GM08714 (cell line): ENCODE measurements at regions not wholly inside any gene's neighbourhood (a gene's known extent, or its start where the extent isn't known, plus 50 kb on each side); places are given as distances from the start of the nearest gene placed in this dataset.

Experiments
- H3K4me3 ChIP-seq: fragments of 200-500 bp; sonication (Bioruptor generic); 2 replicates; pipeline ENCODE4 v1.5.1; 2014; ENCODE audit warnings: mild to moderate bottlenecking, low read length, inconsistent platforms
- ZNF274 ChIP-seq: IDR thresholded peaks from 2 replicates; pipeline ENCODE4 v1.6.1; 2012; ENCODE audit warnings: mild to moderate bottlenecking, low read depth, low read length

DNA sequence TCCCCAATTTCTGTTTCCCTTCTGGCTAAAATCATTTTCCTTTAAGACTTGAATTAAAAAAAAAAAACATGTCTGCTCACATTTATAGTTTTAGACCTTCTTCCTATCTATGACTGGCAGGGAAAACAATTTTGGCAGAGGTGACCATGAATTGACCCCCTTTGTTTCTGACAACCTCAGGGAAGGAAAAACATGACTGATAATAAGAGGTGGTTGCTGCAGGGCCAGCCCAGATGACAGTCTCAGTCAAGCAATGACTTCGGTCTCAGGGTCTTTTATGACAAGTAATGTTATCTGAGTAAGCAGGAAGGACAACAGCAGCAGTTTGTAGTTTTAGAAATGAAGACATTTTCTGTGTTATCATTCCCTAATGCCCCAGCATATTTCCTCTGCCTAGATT is 430.9 kb downstream of the LRIG3 start:
- no peak for TF ChIP-seq ZNF274
- no peak overlapping the region for H3K4me3 ChIP-seq

GRCh38 chr12:58491306-58491705 is 429.0 kb downstream of the LRIG3 start:
- H3K4me3 ChIP-seq: no peak overlapping the region
- TF ChIP-seq ZNF274: no peak

DNA sequence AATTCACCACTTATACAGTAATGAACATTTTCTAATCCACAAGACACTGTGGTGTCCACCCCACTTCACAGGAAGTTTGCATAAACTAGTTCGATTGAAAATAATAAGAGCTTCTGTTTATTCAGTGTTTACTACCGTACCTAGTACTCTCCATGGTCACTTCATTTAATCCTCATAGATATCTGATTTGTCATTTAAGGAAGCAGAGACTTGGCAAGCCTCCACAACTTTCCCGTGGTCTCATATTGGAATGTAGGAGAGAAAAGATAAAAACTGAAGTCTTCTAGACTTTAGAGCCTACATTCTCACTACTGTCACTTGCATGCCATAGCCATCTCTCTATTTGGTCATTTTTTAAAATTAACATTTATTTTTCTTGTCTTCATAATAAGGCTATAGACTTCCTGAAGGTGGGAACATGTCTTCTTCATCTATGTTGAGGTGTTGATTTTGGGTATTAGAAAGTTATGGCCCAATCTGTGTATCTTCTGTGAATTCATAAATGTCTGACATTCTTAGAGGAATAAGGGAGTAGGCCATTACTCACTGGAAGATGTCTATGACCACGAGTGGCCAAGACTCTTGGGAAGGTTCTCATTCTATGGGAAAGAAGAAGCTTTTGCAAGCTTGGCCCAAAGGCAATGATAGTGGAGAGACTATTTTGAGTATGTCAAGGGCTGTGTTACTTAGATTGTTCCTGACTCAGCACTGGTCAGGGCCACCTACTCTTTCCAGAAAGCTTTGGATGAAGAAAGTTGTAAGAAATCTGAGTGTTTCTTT is 423.7 kb downstream of the LRIG3 start:
- H3K4me3 ChIP-seq: no peak overlapping the region
- TF ChIP-seq ZNF274: no peak

- no peak for TF ChIP-seq ZNF274
- H3K4me3 ChIP-seq: no peak overlapping the region
Observed at GRCh38 chr12:58500399-58500798, 419.9 kb downstream of the LRIG3 start.

GRCh38 chr12:58502226-58502625 is 418.1 kb downstream of the LRIG3 start:
- no peak overlapping the region for H3K4me3 ChIP-seq
- no peak for TF ChIP-seq ZNF274

DNA sequence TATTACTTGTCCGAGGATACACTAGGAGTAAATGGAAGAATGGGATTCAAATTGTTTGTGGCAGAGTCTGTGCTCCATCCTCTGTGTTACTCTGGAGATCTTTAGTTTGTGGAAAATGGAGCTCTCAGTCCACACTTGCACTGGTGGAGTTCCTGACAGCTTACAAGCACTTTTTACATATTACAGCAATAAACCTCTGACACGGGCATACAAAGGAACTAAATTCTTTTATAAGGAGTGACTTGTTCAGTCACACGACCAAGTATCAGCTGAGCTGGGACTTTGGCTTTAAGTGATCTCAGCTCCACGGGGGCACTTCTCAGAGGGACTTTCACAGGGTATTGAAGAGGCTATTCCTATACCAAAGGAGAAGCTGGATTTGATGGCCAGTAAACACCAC is 417.5 kb downstream of the LRIG3 start:
- TF ChIP-seq ZNF274: no peak
- no peak overlapping the region for H3K4me3 ChIP-seq

DNA sequence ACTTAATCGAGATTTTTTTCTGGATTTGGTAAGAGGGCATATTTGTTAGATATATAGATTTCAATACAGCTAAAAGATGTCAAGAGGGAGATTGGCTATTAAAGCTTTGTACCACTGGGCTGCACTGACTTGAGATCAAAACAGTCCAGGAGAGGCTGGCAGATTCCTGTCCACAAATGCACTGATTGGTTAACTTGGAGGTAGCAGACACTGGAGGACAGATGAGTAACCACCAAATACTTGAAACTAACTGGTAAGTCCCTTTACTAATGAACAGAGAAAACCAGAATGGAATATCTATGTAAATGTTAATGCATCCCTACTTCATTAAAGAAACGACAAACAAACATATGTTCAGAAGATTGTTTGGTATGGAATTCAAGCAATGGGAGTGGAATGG is 416.6 kb downstream of the LRIG3 start:
- no peak for TF ChIP-seq ZNF274
- H3K4me3 ChIP-seq: no peak overlapping the region

DNA sequence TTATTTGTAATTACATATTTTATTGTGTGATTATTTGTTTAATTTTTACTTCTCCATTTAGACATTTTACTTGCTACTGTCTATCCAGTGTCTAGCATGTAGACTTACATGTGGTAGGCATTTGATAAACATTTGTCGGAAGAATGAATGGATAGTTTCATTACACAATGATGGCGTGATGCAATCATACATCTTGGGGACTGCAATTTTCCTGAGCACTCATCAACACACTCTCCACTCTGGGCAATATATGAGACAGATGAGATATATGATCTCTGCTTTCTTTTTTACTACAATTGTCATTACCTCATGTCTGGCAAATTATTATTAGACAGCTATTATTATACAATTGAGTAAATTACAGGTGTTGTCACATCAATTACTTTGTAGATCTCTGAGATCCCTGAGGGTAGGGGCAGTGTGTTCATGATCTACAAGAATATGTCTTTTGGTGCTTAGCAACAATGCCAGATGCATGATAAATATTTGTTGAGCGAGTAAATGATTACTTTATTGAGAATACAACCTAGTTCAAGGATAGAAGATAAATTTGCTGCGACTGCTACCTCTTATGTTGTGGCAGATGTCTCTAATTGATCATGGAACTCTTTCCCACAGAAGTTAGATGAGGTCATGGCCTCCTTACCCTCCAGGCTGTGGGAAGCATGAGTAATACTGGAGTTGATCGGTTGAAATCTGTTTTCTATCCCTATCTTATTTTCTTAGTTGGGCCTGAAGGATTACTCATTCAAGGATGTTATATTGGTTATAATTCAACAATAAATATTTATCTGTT is 416.0 kb downstream of the LRIG3 start:
- no peak for TF ChIP-seq ZNF274
- no peak overlapping the region for H3K4me3 ChIP-seq

GRCh38 chr12:58509116-58509885 is 411.0 kb downstream of the LRIG3 start:
- TF ChIP-seq ZNF274: no peak
- no peak overlapping the region for H3K4me3 ChIP-seq

GRCh38 chr12:58513301-58513834 is 406.9 kb downstream of the LRIG3 start:
- no peak for TF ChIP-seq ZNF274
- H3K4me3 ChIP-seq: no peak overlapping the region

DNA sequence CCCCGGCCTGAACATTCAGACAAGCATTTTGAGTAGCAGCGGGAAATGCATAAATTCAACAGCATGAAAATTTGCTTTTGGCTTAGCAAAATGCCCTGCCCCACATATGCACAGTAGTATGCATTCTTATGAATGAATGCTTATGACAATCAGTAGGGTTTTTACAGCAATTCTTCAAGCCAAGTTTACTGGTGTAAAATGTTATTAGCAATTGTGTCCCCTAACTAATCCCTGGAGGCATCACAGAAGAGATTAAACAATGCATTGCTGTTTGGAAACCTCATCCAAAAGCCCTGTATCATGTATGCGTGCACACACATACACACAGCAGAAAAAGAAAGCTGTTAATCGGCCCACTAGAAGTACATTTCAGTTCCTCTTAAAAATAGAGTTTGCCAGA is 406.5 kb downstream of the LRIG3 start:
- no peak for TF ChIP-seq ZNF274

GRCh38 chr12:58519839-58520238 is 400.5 kb downstream of the LRIG3 start:
- no peak for TF ChIP-seq ZNF274
- H3K4me3 ChIP-seq: no peak overlapping the region

More for the DNA sequence above, 406.5 kb downstream of the LRIG3 start:
- no peak overlapping the region for H3K4me3 ChIP-seq

GRCh38 chr12:58521152-58521551 is 399.2 kb downstream of the LRIG3 start:
- H3K4me3 ChIP-seq: no peak overlapping the region
- TF ChIP-seq ZNF274: no peak

DNA sequence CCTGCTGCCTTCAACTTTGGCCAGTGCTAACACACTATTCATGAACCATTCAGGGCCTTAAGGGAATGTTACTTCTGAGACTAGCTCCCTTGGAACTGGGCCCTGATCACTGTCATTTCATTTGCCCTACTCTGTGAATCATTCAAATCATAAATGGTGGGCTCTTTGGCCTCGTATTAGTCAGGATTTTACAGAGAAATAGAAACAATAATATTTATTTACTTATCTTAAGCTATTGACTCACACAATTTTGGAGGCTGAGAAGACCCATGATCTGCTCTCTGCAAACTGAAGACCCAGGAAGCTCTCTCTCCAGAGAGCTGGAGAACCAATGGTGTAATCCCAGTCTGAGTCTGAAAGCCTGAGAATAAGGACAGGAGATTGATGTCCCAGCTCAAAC is 398.5 kb downstream of the LRIG3 start:
- TF ChIP-seq ZNF274: no peak

More for the DNA sequence above, 398.5 kb downstream of the LRIG3 start:
- no peak overlapping the region for H3K4me3 ChIP-seq
